ENCODE measurements at regions not wholly inside any gene's neighbourhood (a gene's known extent, or its start where the extent isn't known, plus 50 kb on each side); places are given as distances from the start of the nearest gene placed in this dataset.

GRCh38 chr4:147049946-147050345 is 104.3 kb upstream of the TTC29 start:
- H3K27me3 ChIP-seq (ENCODE audit: control insufficient read depth, insufficient read depth, low read length): no peaks in the 10 kb centered on the region
- POLR2A ChIA-PET: no interaction called here
- no peak overlapping the region for H3K4me3 ChIP-seq (ENCODE audit: low read depth, low read length)
- TF ChIP-seq, protein P1, sequence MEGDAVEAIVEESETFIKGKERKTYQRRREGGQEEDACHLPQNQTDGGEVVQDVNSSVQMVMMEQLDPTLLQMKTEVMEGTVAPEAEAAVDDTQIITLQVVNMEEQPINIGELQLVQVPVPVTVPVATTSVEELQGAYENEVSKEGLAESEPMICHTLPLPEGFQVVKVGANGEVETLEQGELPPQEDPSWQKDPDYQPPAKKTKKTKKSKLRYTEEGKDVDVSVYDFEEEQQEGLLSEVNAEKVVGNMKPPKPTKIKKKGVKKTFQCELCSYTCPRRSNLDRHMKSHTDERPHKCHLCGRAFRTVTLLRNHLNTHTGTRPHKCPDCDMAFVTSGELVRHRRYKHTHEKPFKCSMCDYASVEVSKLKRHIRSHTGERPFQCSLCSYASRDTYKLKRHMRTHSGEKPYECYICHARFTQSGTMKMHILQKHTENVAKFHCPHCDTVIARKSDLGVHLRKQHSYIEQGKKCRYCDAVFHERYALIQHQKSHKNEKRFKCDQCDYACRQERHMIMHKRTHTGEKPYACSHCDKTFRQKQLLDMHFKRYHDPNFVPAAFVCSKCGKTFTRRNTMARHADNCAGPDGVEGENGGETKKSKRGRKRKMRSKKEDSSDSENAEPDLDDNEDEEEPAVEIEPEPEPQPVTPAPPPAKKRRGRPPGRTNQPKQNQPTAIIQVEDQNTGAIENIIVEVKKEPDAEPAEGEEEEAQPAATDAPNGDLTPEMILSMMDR (IDR thresholded peaks at IDR 0.05; ENCODE audit: insufficient read depth, low read depth, low read length): no peak
- H3K36me3 ChIP-seq (ENCODE audit: control insufficient read depth, insufficient read depth, low read length): no peaks in the 10 kb centered on the region
- CTCF ChIA-PET: interaction anchor here (0.7 to 1.9 kb wide), 2 partner anchors 11 to 31 kb away, joined by 3 to 6 read pairs; no protein-coding TSS in a partner anchor
- no peak for DNase-seq (ENCODE audit: low read depth)

- Histone ChIP-seq H3K27me3 (ENCODE audit: control insufficient read depth, insufficient read depth, low read length) (no peaks in the 10 kb centered on the region), H3K4me3 (ENCODE audit: low read depth, low read length) (no peak overlapping the region), H3K36me3 (ENCODE audit: control insufficient read depth, insufficient read depth, low read length) (no peaks in the 10 kb centered on the region)
- ChIA-PET CTCF (interaction anchor here (0.7 to 1.9 kb wide), 2 partner anchors 11 to 31 kb away, joined by 3 to 6 read pairs; no protein-coding TSS in a partner anchor), POLR2A (no interaction called here)
- no peak for DNase-seq (ENCODE audit: low read depth)
- TF ChIP-seq, protein P1 (IDR thresholded peaks at IDR 0.05; ENCODE audit: insufficient read depth, low read depth, low read length): no peak
Observed at GRCh38 chr4:147050356-147050765, 104.7 kb upstream of the TTC29 start.

GRCh38 chr4:147052361-147052760 is 106.7 kb upstream of the TTC29 start:
- no peak for DNase-seq (ENCODE audit: low read depth)
- Histone ChIP-seq H3K4me3 (ENCODE audit: low read depth, low read length) (no peak overlapping the region), H3K36me3 (ENCODE audit: control insufficient read depth, insufficient read depth, low read length) (no peaks in the 10 kb centered on the region), H3K27me3 (ENCODE audit: control insufficient read depth, insufficient read depth, low read length) (no peaks in the 10 kb centered on the region)
- POLR2A ChIA-PET: no interaction called here
- TF ChIP-seq, protein P1 (IDR thresholded peaks at IDR 0.05; ENCODE audit: insufficient read depth, low read depth, low read length): no peak
- CTCF ChIA-PET: interaction anchor here (0.7 to 0.8 kb wide), 2 partner anchors 12 to 997 kb away, joined by 3 read pairs; no protein-coding TSS in a partner anchor

- DNase-seq (ENCODE audit: low read depth): no peak
- no peaks in the 10 kb centered on the region for H3K27me3 ChIP-seq (ENCODE audit: control insufficient read depth, insufficient read depth, low read length)
- H3K4me3 ChIP-seq (ENCODE audit: low read depth, low read length): no peak overlapping the region
- CTCF ChIA-PET: interaction anchor here (0.8 kb wide), 1 partner anchor 10 kb away, joined by 3 read pairs; no protein-coding TSS in a partner anchor
- no peaks in the 10 kb centered on the region for H3K36me3 ChIP-seq (ENCODE audit: control insufficient read depth, insufficient read depth, low read length)
- TF ChIP-seq, protein P1 (IDR thresholded peaks at IDR 0.05; ENCODE audit: insufficient read depth, low read depth, low read length): no peak
- POLR2A ChIA-PET: no interaction called here
Observed at GRCh38 chr4:147054228-147054872, 108.7 kb upstream of the TTC29 start.

DNA sequence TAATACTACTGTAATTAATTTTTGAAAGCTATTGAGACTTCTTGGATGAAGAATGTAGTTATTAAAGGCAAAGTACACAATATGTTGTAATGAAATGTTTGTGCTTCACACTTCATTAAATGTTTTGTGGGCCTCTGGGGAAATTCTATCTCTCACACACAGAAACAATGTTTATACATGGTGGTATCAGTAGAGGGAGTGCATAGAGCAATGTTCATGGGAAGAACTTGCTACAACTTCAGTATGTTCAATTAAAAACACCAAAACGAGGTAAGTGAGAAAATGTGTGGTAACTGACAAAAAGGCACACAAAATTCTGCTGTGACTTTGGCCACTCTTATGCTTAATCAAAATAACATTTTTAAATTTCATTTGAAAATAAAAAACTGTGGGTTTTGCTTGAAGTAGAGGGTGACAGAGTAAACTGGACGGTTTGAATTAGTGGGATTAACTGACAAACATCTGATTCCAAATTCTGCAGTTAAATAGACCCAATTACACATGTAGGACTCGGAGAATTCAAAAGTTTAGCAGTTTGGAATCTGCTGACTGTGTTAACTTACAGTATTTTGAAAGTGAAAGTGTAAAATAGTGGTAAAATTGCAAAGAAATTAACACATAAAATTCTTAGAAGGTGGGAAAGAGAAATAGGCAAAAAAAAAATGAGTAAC is 111.4 kb upstream of the TTC29 start:
- POLR2A ChIA-PET: no interaction called here
- H3K27me3 ChIP-seq (ENCODE audit: control insufficient read depth, insufficient read depth, low read length): no peaks in the 10 kb centered on the region
- TF ChIP-seq, protein P1 (IDR thresholded peaks at IDR 0.05; ENCODE audit: insufficient read depth, low read depth, low read length): peak; percentile 37
- no peaks in the 10 kb centered on the region for H3K36me3 ChIP-seq (ENCODE audit: control insufficient read depth, insufficient read depth, low read length)
- CTCF ChIA-PET: interaction anchor here (1.1 kb wide), 1 partner anchor 810 kb away, joined by 3 read pairs; no protein-coding TSS in a partner anchor
- no peak for DNase-seq (ENCODE audit: low read depth)
- peak overlapping the region; percentile 26 for H3K4me3 ChIP-seq (ENCODE audit: low read depth, low read length)

Measured in BJ (cell line).